ENCODE measurements at regions not wholly inside any gene's neighbourhood (a gene's known extent, or its start where the extent isn't known, plus 50 kb on each side); places are given as distances from the start of the nearest gene placed in this dataset.
"Not testable (repeated sequence)": the region's sequence is repeated elsewhere in the genome, so short reads cannot be mapped to it uniquely, and the experiment has no call there.

GRCh38 chr2:224650815-224651439 lies 65.2 kb downstream of the CCDC195 start:
- peak; percentile 48 for DNase-seq

GRCh38 chr2:224647684-224648083 lies 62.5 kb upstream of the CUL3 start:
- DNase-seq: not testable (repeated sequence)

- peak; percentile 10 for DNase-seq
Measured at GRCh38 chr2:224646242-224646846, 61.2 kb upstream of the CUL3 start.

- no peak for DNase-seq
Measured at GRCh38 chr2:224645722-224646121, 60.6 kb upstream of the CUL3 start.

- DNase-seq: no peak
Measured at GRCh38 chr2:224640679-224641078, 55.5 kb upstream of the CUL3 start.

GRCh38 chr2:224638301-224638823 lies 53.2 kb upstream of the CUL3 start:
- peak; percentile 15 for DNase-seq

All from NCI-H774 (cell line).